Effector memory CD4-positive, alpha-beta T cell (primary cell): ENCODE measurements at regions not wholly inside any gene's neighbourhood (a gene's known extent, or its start where the extent isn't known, plus 50 kb on each side); places are given as distances from the start of the nearest gene placed in this dataset.

Experiments
- DNase-seq, 3 donors: peaks; one replicate each; pipeline ENCODE4 v3.0.0-alpha.2; 2020
- H3K27ac ChIP-seq: 2 replicates; pipeline ENCODE4 v1.7.0; 2013; ENCODE audit warnings: mild to moderate bottlenecking, low read length, moderate library complexity; ENCODE audit not compliant: insufficient read depth, poor library complexity, severe bottlenecking
- H3K27me3 ChIP-seq: replicated peaks from 2 replicates; pipeline ENCODE4 v1.7.0; 2013; ENCODE audit warnings: mild to moderate bottlenecking, low read length; ENCODE audit not compliant: insufficient read depth, control insufficient read depth, poor library complexity, severe bottlenecking
- H3K36me3 ChIP-seq: 2 replicates; pipeline ENCODE4 v1.7.0; 2013; ENCODE audit warnings: mild to moderate bottlenecking, low read length, moderate library complexity; ENCODE audit not compliant: control insufficient read depth, insufficient read depth
- H3K4me1 ChIP-seq: 2 replicates; pipeline ENCODE4 v1.7.0; 2013; ENCODE audit warnings: low read length, mild to moderate bottlenecking; ENCODE audit not compliant: control insufficient read depth, insufficient read depth, poor library complexity, severe bottlenecking
- H3K4me3 ChIP-seq: 2 replicates; pipeline ENCODE4 v1.7.0; 2013; ENCODE audit warnings: low read length, low read depth, mild to moderate bottlenecking; ENCODE audit not compliant: insufficient read depth, poor library complexity, severe bottlenecking
- H3K9me3 ChIP-seq: 2 replicates; pipeline ENCODE4 v1.7.0; 2013; ENCODE audit warnings: mild to moderate bottlenecking, low read length, moderate library complexity; ENCODE audit not compliant: control insufficient read depth

GRCh38 chr15:79230766-79231165, 51.8 kb upstream of the ANKRD34C start:
- H3K4me3 ChIP-seq = no peak overlapping the region
- no peaks in the 10 kb centered on the region for H3K4me1 ChIP-seq
- H3K27ac ChIP-seq = no peak overlapping the region
- H3K9me3 ChIP-seq = no peaks in the 10 kb centered on the region
- H3K27me3 ChIP-seq = no peaks in the 10 kb centered on the region
- no peak for DNase-seq
- H3K36me3 ChIP-seq = no peaks in the 10 kb centered on the region

GRCh38 chr15:79222808-79223207, 59.7 kb upstream of the ANKRD34C start:
- no peak overlapping the region for H3K27ac ChIP-seq
- H3K27me3 ChIP-seq = no peaks in the 10 kb centered on the region
- H3K9me3 ChIP-seq = no peaks in the 10 kb centered on the region
- H3K36me3 ChIP-seq = no peaks in the 10 kb centered on the region
- no peak overlapping the region for H3K4me3 ChIP-seq
- no peak for DNase-seq
- no peaks in the 10 kb centered on the region for H3K4me1 ChIP-seq

DNA sequence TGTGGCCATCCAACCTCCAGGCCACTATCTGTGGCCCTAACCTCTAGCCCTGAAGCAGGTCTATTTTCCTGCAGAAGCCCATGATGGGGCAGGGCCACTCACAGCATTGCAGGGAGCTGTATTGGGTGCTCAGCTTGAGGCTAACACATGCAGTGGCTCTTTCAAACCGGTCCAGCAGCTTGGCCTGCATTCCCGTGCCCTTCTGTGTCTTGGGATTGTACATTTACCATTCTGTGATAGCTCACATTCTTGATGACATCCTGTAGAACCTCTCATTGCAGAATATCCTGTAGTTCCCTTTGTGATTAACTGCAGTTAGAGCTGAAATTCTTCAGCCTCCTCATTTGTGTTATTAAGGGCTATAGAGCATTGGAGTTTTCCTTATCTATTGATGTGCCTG, 60.8 kb upstream of the ANKRD34C start:
- Histone ChIP-seq H3K9me3 (peaks cover 4% of the 10 kb centered on the region), H3K36me3 (no peaks in the 10 kb centered on the region), H3K27me3 (no peaks in the 10 kb centered on the region), H3K4me1 (no peaks in the 10 kb centered on the region), H3K27ac (no peak overlapping the region), H3K4me3 (no peak overlapping the region)
- DNase-seq = no peak

GRCh38 chr15:79219393-79220056, 63.0 kb upstream of the ANKRD34C start:
- DNase-seq = no peak
- Histone ChIP-seq H3K27me3 (peaks cover 6% of the 10 kb centered on the region), H3K4me1 (no peaks in the 10 kb centered on the region), H3K9me3 (peaks cover 4% of the 10 kb centered on the region), H3K27ac (no peak overlapping the region), H3K4me3 (no peak overlapping the region), H3K36me3 (no peaks in the 10 kb centered on the region)

GRCh38 chr15:79218588-79219200, 63.8 kb upstream of the ANKRD34C start:
- no peak for DNase-seq
- H3K27ac ChIP-seq = no peak overlapping the region
- H3K4me1 ChIP-seq = no peaks in the 10 kb centered on the region
- H3K9me3 ChIP-seq = peaks cover 4% of the 10 kb centered on the region
- H3K4me3 ChIP-seq = no peak overlapping the region
- peaks cover 6% of the 10 kb centered on the region for H3K27me3 ChIP-seq
- no peaks in the 10 kb centered on the region for H3K36me3 ChIP-seq

GRCh38 chr15:79213650-79214049, 68.9 kb upstream of the ANKRD34C start:
- Histone ChIP-seq H3K4me1 (no peaks in the 10 kb centered on the region), H3K27me3 (peaks cover 6% of the 10 kb centered on the region)
- no peak for DNase-seq

GRCh38 chr15:79212589-79213157, 69.8 kb upstream of the ANKRD34C start:
- no peaks in the 10 kb centered on the region for H3K36me3 ChIP-seq
- no peak overlapping the region for H3K4me3 ChIP-seq
- no peak overlapping the region for H3K27ac ChIP-seq
- H3K9me3 ChIP-seq = peaks cover 4% of the 10 kb centered on the region
- H3K27me3 ChIP-seq = peaks cover 6% of the 10 kb centered on the region
- no peak for DNase-seq
- H3K4me1 ChIP-seq = no peaks in the 10 kb centered on the region

More at GRCh38 chr15:79213650-79214049, 68.9 kb upstream of the ANKRD34C start:
- Histone ChIP-seq H3K27ac (no peak overlapping the region), H3K4me3 (no peak overlapping the region), H3K36me3 (no peaks in the 10 kb centered on the region), H3K9me3 (peaks cover 4% of the 10 kb centered on the region)

GRCh38 chr15:79211481-79211880, 71.0 kb upstream of the ANKRD34C start:
- Histone ChIP-seq H3K4me3 (no peak overlapping the region), H3K27ac (no peak overlapping the region), H3K4me1 (no peaks in the 10 kb centered on the region), H3K9me3 (no peaks in the 10 kb centered on the region), H3K36me3 (no peaks in the 10 kb centered on the region), H3K27me3 (peaks cover 6% of the 10 kb centered on the region)
- DNase-seq = no peak

DNA sequence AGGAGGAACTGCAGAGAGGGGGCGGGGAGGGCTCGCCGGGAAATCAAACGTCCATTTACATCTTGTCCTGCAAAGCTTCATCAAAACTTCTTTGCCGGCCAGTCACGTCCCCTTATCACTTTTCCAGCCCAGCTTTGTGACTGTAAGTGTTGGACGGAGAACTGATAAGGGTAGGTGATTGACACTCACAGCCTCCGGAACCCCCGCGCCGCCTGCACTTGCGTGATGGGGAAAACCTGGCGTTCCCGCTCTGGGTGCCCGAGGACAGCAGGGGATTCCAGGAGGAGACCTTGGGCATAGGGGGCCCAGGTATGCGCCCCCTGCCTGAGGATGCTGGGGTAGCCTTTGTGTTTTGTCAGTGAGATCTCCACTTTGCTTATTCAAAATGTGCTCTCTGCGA, 72.8 kb upstream of the ANKRD34C start:
- Histone ChIP-seq H3K4me1 (no peaks in the 10 kb centered on the region), H3K27ac (no peak overlapping the region), H3K4me3 (no peak overlapping the region), H3K36me3 (no peaks in the 10 kb centered on the region), H3K27me3 (peaks cover 2% of the 10 kb centered on the region), H3K9me3 (no peaks in the 10 kb centered on the region)
- DNase-seq = no peak

DNA sequence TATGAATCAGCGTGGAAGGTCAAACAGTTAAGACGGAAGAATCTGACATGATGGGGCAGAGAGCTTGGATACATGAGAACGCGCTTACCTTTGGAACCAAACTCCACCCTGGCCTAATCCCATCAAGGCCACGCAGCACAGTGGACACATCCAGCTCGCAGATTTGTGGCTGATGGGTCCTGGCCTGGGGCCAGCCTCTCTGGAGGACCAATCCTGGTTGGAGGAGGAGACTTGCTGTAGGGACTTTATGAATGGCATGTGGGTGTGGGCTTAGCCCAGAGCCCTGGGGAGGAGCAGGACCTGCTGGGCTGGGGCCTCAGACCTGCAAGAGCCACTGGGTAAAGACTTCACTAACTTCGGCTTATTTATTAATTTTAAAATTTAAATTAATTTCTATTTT, 73.4 kb upstream of the ANKRD34C start:
- Histone ChIP-seq H3K36me3 (no peaks in the 10 kb centered on the region), H3K4me1 (no peaks in the 10 kb centered on the region), H3K9me3 (no peaks in the 10 kb centered on the region), H3K27ac (no peak overlapping the region), H3K27me3 (peaks cover 5% of the 10 kb centered on the region), H3K4me3 (no peak overlapping the region)
- DNase-seq = no peak
